Gastroesophageal sphincter (tissue), 4 donors: ENCODE measurements at regions not wholly inside any gene's neighbourhood (a gene's known extent, or its start where the extent isn't known, plus 50 kb on each side); places are given as distances from the start of the nearest gene placed in this dataset.
"Not testable (repeated sequence)": the region's sequence is repeated elsewhere in the genome, so short reads cannot be mapped to it uniquely, and the experiment has no call there.

Experiments used
- ATAC-seq: fragments of 150-250 bp; one replicate; pipeline ENCODE4 v1.9.1; 2016; ENCODE audit warnings: mild to moderate bottlenecking, moderate library complexity
- H3K27ac ChIP-seq, 4 donors: fragments of 200-600 bp; sonication (generic) in 3 of 4; 1 replicate in 3 of 4; 2 replicates in 1 of 4; pipeline ENCODE4 v1.5.1; 2016 to 2019
- H3K27me3 ChIP-seq: fragments of 200-600 bp; sonication (generic); one replicate; pipeline ENCODE4 v1.5.1; 2019
- H3K36me3 ChIP-seq, 2 donors: fragments of 200-600 bp; sonication (generic); one replicate each; pipeline ENCODE4 v1.5.1; 2019; ENCODE audit warnings: control low read depth in 1 of 2
- H3K4me1 ChIP-seq, 3 donors: fragments of 200-600 bp; sonication (generic); 1 replicate in 2 of 3; 2 replicates in 1 of 3; pipeline ENCODE4 v1.5.1; 2016 to 2019; ENCODE audit warnings: control low read depth in 2 of 3
- H3K4me3 ChIP-seq, 2 donors: fragments of 200-600 bp; sonication (generic); one replicate each; pipeline ENCODE4 v1.5.1; 2019; ENCODE audit warnings: mild to moderate bottlenecking in 1 of 2, moderate library complexity in 1 of 2
- H3K9me3 ChIP-seq, 3 donors: fragments of 200-600 bp; sonication (generic); one replicate each; pipeline ENCODE4 v1.5.1; 2017 to 2019; ENCODE audit warnings: control low read depth in 2 of 3
- CTCF ChIP-seq, 4 experiments: fragments of 200-600 bp in 2 of 4; fragments of 450-650 bp in 2 of 4; sonication (generic) in 1 of 4; IDR thresholded peaks; one replicate each; pipeline ENCODE4 v1.5.1; 2017 to 2019; ENCODE audit warnings: antibody characterized with exemption in 4 of 4, mild to moderate bottlenecking in 2 of 4, moderate library complexity in 2 of 4
- EP300 ChIP-seq: sonication (generic); formaldehyde crosslinking; IDR thresholded peaks from one replicate; pipeline ENCODE4 v1.6.1; 2017; ENCODE audit warnings: antibody characterized with exemption, mild to moderate bottlenecking
- POLR2A ChIP-seq, 2 donors: fragments of 450-650 bp; IDR thresholded peaks; one replicate each; pipeline ENCODE4 v1.6.1; 2017; ENCODE audit warnings: antibody characterized with exemption in 2 of 2, mild to moderate bottlenecking in 2 of 2, moderate library complexity in 1 of 2
- POLR2AphosphoS5 ChIP-seq: sonication (generic); formaldehyde crosslinking; IDR thresholded peaks from one replicate; pipeline ENCODE4 v1.6.1; 2017; ENCODE audit warnings: antibody characterized with exemption
- WGBS, 2 donors: methylation state at CpG; one replicate each; pipeline ENCODE4 v1.1.5; 2018; ENCODE audit warnings: low coverage in 1 of 2; 5-methylcytosine and 5-hydroxymethylcytosine counted together

GRCh38 chr11:100528872-100529416, 158.1 kb upstream of the ARHGAP42 start:
- no peak for ATAC-seq
- Histone ChIP-seq H3K36me3 (no peaks in the 10 kb centered on the region), H3K4me1 (no peaks in the 10 kb centered on the region), H3K9me3 (peaks cover 0 to 22% (median 0%) of the 10 kb centered on the region in 3 donors), H3K4me3 (no peak overlapping the region), H3K27ac (no peak overlapping the region), H3K27me3 (no peaks in the 10 kb centered on the region)
- TF ChIP-seq EP300 (no peak), POLR2AphosphoS5 (no peak), POLR2A (IDR thresholded peaks at IDR 0.05) (no peak), CTCF (IDR thresholded peaks at IDR 0.05) (no peak)
- 83 to 100% methylated on average over 1 to 2 of the region's 5 CpGs for WGBS, 2 donors

GRCh38 chr11:100531290-100531689, 155.8 kb upstream of the ARHGAP42 start:
- H3K36me3 ChIP-seq, ATAC-seq: not testable (repeated sequence)
- WGBS, 2 donors, result 93 to 100% methylated on average over 1 of the region's 1 CpG

GRCh38 chr11:100536979-100537378, 150.1 kb upstream of the ARHGAP42 start:
- H3K4me3 ChIP-seq, result no peak overlapping the region
- no peaks in the 10 kb centered on the region for H3K4me1 ChIP-seq
- no peaks in the 10 kb centered on the region for H3K9me3 ChIP-seq
- TF ChIP-seq CTCF (IDR thresholded peaks at IDR 0.05) (no peak), EP300 (no peak), POLR2AphosphoS5 (no peak), POLR2A (IDR thresholded peaks at IDR 0.05) (no peak)
- H3K27ac ChIP-seq, result no peak overlapping the region
- ATAC-seq, result no peak
- WGBS, 2 donors, result 57 to 72% methylated on average over 5 of the region's 5 CpGs
- H3K36me3 ChIP-seq, result no peaks in the 10 kb centered on the region
- no peaks in the 10 kb centered on the region for H3K27me3 ChIP-seq

More at GRCh38 chr11:100531290-100531689, 155.8 kb upstream of the ARHGAP42 start:
- not testable (repeated sequence) for H3K9me3 ChIP-seq, H3K4me1 ChIP-seq, H3K27me3 ChIP-seq, H3K27ac ChIP-seq, H3K4me3 ChIP-seq

- Histone ChIP-seq H3K36me3 (no peaks in the 10 kb centered on the region), H3K4me3 (no peak overlapping the region), H3K9me3 (no peaks in the 10 kb centered on the region)
Measured at GRCh38 chr11:100543386-100543785, 143.7 kb upstream of the ARHGAP42 start.

GRCh38 chr11:100545556-100545955, 141.5 kb upstream of the ARHGAP42 start:
- Histone ChIP-seq H3K27ac (no peak overlapping the region), H3K9me3 (no peaks in the 10 kb centered on the region), H3K4me1 (no peaks in the 10 kb centered on the region), H3K4me3 (no peak overlapping the region), H3K27me3 (no peaks in the 10 kb centered on the region), H3K36me3 (no peaks in the 10 kb centered on the region)
- 44 to 57% methylated on average over 2 of the region's 2 CpGs for WGBS, 2 donors
- no peak for ATAC-seq
- TF ChIP-seq CTCF (IDR thresholded peaks at IDR 0.05) (no peak), POLR2A (IDR thresholded peaks at IDR 0.05) (no peak), EP300 (no peak), POLR2AphosphoS5 (no peak)

More at GRCh38 chr11:100543386-100543785, 143.7 kb upstream of the ARHGAP42 start:
- ATAC-seq, result no peak
- H3K27ac ChIP-seq, result no peak overlapping the region
- no peaks in the 10 kb centered on the region for H3K4me1 ChIP-seq
- TF ChIP-seq EP300 (no peak), POLR2AphosphoS5 (no peak), POLR2A (IDR thresholded peaks at IDR 0.05) (no peak), CTCF (IDR thresholded peaks at IDR 0.05) (no peak)
- no peaks in the 10 kb centered on the region for H3K27me3 ChIP-seq
